ENCODE measurements at regions not wholly inside any gene's neighbourhood (a gene's known extent, or its start where the extent isn't known, plus 50 kb on each side); places are given as distances from the start of the nearest gene placed in this dataset.

GRCh38 chr10:109281347-109281746 is 642.0 kb downstream of the XPNPEP1 start:
- no peak for TF ChIP-seq CTCF (conservative IDR thresholded peaks at IDR 0.05; ENCODE audit: low read depth, low read length)
- no peak for TF ChIP-seq POLR2A (IDR thresholded peaks at IDR 0.05; ENCODE audit: low read depth, low read length)
- TF ChIP-seq, protein P1, sequence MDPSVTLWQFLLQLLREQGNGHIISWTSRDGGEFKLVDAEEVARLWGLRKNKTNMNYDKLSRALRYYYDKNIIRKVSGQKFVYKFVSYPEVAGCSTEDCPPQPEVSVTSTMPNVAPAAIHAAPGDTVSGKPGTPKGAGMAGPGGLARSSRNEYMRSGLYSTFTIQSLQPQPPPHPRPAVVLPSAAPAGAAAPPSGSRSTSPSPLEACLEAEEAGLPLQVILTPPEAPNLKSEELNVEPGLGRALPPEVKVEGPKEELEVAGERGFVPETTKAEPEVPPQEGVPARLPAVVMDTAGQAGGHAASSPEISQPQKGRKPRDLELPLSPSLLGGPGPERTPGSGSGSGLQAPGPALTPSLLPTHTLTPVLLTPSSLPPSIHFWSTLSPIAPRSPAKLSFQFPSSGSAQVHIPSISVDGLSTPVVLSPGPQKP (IDR thresholded peaks at IDR 0.05; ENCODE audit: borderline replicate concordance, low read depth, low read length): no peak
- TF ChIP-seq, protein P2, sequence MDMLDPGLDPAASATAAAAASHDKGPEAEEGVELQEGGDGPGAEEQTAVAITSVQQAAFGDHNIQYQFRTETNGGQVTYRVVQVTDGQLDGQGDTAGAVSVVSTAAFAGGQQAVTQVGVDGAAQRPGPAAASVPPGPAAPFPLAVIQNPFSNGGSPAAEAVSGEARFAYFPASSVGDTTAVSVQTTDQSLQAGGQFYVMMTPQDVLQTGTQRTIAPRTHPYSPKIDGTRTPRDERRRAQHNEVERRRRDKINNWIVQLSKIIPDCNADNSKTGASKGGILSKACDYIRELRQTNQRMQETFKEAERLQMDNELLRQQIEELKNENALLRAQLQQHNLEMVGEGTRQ (IDR thresholded peaks at IDR 0.05; ENCODE audit: low read depth, low read length): no peak
- no peak for TF ChIP-seq SMC3 (IDR thresholded peaks at IDR 0.05; ENCODE audit: low read depth, low read length)
- TF ChIP-seq RAD21 (IDR thresholded peaks at IDR 0.05; ENCODE audit: low read length): no peak
- no peak for TF ChIP-seq MXI1 (IDR thresholded peaks at IDR 0.05; ENCODE audit: borderline replicate concordance, low read depth, low read length)
- peak; percentile 89 for TF ChIP-seq CEBPB (IDR thresholded peaks at IDR 0.05; ENCODE audit: low read depth, low read length)

Measured in IMR-90 (cell line).